Upper lobe of right lung (tissue), 1 donor: ENCODE measurements at regions not wholly inside any gene's neighbourhood (a gene's known extent, or its start where the extent isn't known, plus 50 kb on each side); places are given as distances from the start of the nearest gene placed in this dataset.

ENCODE experiments used
- ATAC-seq: fragments of 200-7000 bp; cut with Tn5 transposase; one replicate; pipeline ENCODE4 v1.9.1; 2020; ENCODE audit warnings: mild to moderate bottlenecking, moderate library complexity
- DNase-seq: peaks from one replicate; pipeline ENCODE4 v3.0.0-alpha.2; 2020
- H3K27ac ChIP-seq: fragments of 200-600 bp; one replicate; pipeline ENCODE4 v1.8.0; 2022
- H3K27me3 ChIP-seq: fragments of 200-600 bp; one replicate; pipeline ENCODE4 v1.8.0; 2022; ENCODE audit warnings: mild to moderate bottlenecking
- H3K36me3 ChIP-seq: fragments of 200-600 bp; one replicate; pipeline ENCODE4 v1.8.0; 2022
- H3K4me1 ChIP-seq: fragments of 200-600 bp; one replicate; pipeline ENCODE4 v1.8.0; 2022
- H3K4me3 ChIP-seq: fragments of 200-600 bp; one replicate; pipeline ENCODE4 v1.8.0; 2022; ENCODE audit warnings: mild to moderate bottlenecking
- H3K9me3 ChIP-seq: fragments of 200-600 bp; one replicate; pipeline ENCODE4 v1.8.0; 2022
- intact Hi-C: fragments of 100-400 bp; cut with DNase I; formaldehyde crosslinking; loops from one replicate; pipeline ENCODE4 v1.11.0; 2022
- TF ChIP-seq, protein P1 (sequence below): fragments of 200-600 bp; IDR thresholded peaks from one replicate; pipeline ENCODE4 v1.8.0; 2022; ENCODE audit warnings: antibody characterized with exemption
- donor health status: DM: no; HTN: yes; CAD: no; lungs with severe emphysema.

DNA sequence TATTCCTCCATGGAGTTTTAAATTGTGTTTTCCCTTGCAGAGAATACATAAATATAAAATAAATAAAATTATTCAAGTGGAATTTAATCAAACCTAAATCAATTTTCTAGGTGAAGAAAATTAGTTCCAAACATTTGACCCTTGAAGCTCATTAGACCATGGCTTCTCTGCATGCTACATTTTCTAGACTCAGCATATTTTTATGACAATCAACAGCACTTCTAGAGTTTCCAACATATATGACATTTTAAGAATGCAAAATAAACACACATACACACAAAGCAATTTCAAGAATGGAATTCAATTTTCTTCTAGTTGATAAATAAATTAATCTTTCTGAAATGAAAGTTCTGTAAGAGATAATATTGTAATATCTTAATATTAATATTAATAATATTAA lies 1083.9 kb upstream of the INTU start:
- H3K4me3 ChIP-seq = no peak overlapping the region
- H3K4me1 ChIP-seq = no peaks in the 10 kb centered on the region
- no peaks in the 10 kb centered on the region for H3K36me3 ChIP-seq
- no peak for DNase-seq
- H3K27ac ChIP-seq = no peak overlapping the region
- intact Hi-C loops = no loop called here
- H3K27me3 ChIP-seq = no peaks in the 10 kb centered on the region
- TF ChIP-seq, protein P1, sequence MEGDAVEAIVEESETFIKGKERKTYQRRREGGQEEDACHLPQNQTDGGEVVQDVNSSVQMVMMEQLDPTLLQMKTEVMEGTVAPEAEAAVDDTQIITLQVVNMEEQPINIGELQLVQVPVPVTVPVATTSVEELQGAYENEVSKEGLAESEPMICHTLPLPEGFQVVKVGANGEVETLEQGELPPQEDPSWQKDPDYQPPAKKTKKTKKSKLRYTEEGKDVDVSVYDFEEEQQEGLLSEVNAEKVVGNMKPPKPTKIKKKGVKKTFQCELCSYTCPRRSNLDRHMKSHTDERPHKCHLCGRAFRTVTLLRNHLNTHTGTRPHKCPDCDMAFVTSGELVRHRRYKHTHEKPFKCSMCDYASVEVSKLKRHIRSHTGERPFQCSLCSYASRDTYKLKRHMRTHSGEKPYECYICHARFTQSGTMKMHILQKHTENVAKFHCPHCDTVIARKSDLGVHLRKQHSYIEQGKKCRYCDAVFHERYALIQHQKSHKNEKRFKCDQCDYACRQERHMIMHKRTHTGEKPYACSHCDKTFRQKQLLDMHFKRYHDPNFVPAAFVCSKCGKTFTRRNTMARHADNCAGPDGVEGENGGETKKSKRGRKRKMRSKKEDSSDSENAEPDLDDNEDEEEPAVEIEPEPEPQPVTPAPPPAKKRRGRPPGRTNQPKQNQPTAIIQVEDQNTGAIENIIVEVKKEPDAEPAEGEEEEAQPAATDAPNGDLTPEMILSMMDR = no peak
- H3K9me3 ChIP-seq = no peaks in the 10 kb centered on the region
- ATAC-seq = no peak

DNA sequence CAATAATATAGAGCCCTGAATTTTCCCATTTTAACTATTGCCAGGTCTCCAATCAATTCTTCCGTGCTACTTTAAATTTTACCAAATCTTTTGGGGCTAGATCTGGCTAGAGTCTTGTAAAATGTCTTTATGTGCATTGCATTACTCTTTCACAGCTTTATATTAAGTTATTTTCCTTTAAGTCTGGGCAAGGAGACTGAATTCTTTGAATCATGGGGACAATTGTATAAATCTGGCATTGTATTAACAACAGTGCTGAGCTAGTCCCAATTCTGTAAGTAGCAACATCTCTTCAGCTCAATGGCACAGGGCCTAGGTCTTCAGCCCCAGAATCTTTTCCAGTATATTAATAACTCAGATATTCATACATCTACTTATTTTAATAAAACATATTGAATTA lies 1080.4 kb upstream of the INTU start:
- H3K4me3 ChIP-seq = no peak overlapping the region
- no peak for DNase-seq
- no peak overlapping the region for H3K27ac ChIP-seq
- TF ChIP-seq, protein P1 = no peak
- intact Hi-C loops = no loop called here
- no peak for ATAC-seq
- no peaks in the 10 kb centered on the region for H3K27me3 ChIP-seq
- H3K36me3 ChIP-seq = no peaks in the 10 kb centered on the region
- no peaks in the 10 kb centered on the region for H3K4me1 ChIP-seq
- no peaks in the 10 kb centered on the region for H3K9me3 ChIP-seq

DNA sequence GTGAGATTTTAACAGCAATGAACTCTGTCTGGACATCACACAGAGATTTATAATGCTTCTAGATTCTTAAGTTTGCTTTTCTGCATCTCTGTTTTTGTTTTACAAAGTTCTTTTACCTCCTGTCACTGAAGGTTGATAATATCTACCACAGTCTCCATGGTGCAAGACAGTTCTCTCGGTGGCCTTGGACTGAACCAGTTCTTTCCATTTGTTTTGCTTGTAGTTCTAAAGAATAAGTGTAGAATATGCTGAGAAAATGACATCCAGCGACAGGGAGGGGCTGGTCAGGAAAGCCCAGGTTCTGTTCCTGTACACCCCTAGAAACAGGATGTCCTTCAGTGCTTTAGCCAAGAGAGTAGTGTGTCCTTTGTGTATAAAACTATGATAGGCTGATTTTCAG lies 1079.5 kb upstream of the INTU start:
- no peak for ATAC-seq
- DNase-seq = no peak
- Histone ChIP-seq H3K27ac (no peak overlapping the region), H3K4me3 (no peak overlapping the region), H3K4me1 (no peaks in the 10 kb centered on the region), H3K27me3 (no peaks in the 10 kb centered on the region), H3K9me3 (no peaks in the 10 kb centered on the region), H3K36me3 (no peaks in the 10 kb centered on the region)
- TF ChIP-seq, protein P1 = no peak
- intact Hi-C loops = no loop called here

DNA sequence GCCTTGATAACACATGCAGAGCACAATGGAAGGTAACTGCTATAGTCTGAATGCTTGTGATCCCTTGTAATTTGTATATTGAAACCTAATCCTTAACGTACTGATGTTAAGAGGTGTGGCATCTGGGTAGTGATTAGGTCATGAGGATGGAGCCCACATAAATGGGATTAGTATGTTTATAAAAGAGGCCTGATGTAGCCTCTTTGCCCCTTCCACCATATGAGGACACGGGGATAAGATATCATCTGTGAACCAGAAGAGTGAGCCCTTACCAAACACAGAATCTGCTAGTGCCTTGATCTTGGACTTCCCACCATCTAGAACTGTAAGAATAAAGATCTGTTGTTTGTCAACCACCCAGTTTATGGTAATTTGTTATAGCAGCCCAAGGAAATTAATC lies 1074.2 kb upstream of the INTU start:
- H3K9me3 ChIP-seq = no peaks in the 10 kb centered on the region
- intact Hi-C loops = no loop called here
- H3K27ac ChIP-seq = no peak overlapping the region
- no peaks in the 10 kb centered on the region for H3K4me1 ChIP-seq
- H3K4me3 ChIP-seq = no peak overlapping the region
- no peaks in the 10 kb centered on the region for H3K27me3 ChIP-seq
- DNase-seq (no peak), ATAC-seq (no peak)
- H3K36me3 ChIP-seq = no peaks in the 10 kb centered on the region
- TF ChIP-seq, protein P1 = no peak

DNA sequence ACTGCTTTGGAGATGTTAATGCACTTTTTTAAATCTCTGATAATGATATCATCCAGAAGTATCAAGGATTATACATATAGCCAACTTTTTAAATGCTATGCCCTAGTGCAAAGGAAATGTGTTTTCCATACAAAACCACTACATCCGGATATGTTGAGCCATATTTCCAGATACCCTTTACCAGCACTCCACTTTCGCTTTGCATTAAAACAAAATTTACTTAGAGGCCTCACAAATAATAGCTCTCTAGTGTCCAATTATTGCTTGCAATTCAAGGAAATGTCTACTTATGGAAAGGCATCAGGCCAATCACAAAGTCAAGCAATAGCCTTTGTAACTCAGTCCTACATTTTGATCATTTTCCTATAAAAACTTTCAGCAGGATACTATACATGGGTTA lies 1072.8 kb upstream of the INTU start:
- no peak overlapping the region for H3K4me3 ChIP-seq
- TF ChIP-seq, protein P1 = no peak
- intact Hi-C loops = no loop called here
- no peaks in the 10 kb centered on the region for H3K4me1 ChIP-seq
- no peak overlapping the region for H3K27ac ChIP-seq
- H3K36me3 ChIP-seq = no peaks in the 10 kb centered on the region
- no peaks in the 10 kb centered on the region for H3K9me3 ChIP-seq
- H3K27me3 ChIP-seq = no peaks in the 10 kb centered on the region
- no peak for DNase-seq
- no peak for ATAC-seq

DNA sequence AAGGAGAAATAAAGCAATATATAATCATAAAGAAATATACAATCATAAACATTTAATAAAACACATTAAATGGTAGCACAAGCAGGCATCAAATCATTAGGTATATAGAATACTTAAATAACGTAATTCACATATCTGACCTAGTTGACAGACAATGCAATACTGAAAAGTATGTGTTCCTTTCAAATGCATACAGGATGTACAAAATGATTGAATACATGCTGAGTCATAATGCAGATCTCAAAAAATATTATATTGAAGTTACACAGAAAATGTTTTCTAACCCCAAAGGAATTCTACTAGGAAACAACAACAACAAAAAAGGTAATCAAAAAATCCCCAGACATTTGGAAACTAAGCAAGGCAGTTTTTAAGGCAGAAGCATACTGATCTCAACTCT lies 1072.0 kb upstream of the INTU start:
- Histone ChIP-seq H3K36me3 (no peaks in the 10 kb centered on the region), H3K4me1 (no peaks in the 10 kb centered on the region), H3K9me3 (no peaks in the 10 kb centered on the region), H3K27me3 (no peaks in the 10 kb centered on the region), H3K4me3 (no peak overlapping the region), H3K27ac (no peak overlapping the region)
- no peak for DNase-seq
- TF ChIP-seq, protein P1 = no peak
- no peak for ATAC-seq
- intact Hi-C loops = no loop called here
